OCI-LY7 (cell line): ENCODE measurements at regions not wholly inside any gene's neighbourhood (a gene's known extent, or its start where the extent isn't known, plus 50 kb on each side); places are given as distances from the start of the nearest gene placed in this dataset.

Experiments
- BruUV-seq: library from RNA; stranded (reverse); fragments of 400-500 nt; replicated peaks from 2 replicates; lab custom pipeline; 2021; lab: Mats Ljungman, UMichigan
- CTCF ChIA-PET: fragments of 300-600 bp; sonication (Branson Sonifier 250); formaldehyde crosslinking; loops from one replicate; lab custom pipeline; 2022; ENCODE audit warnings: antibody characterized with exemption; ENCODE audit not compliant: unreplicated experiment; lab: Charles Lee
- POLR2A ChIA-PET: fragments of 300-600 bp; sonication (Branson Sonifier 250); formaldehyde crosslinking; loops from one replicate; lab custom pipeline; 2022; ENCODE audit warnings: antibody characterized with exemption; lab: Charles Lee
- DNase-seq: peaks from one replicate; pipeline ENCODE4 v3.0.0-alpha.2; 2015; ENCODE audit warnings: low spot score
- H2AFZ ChIP-seq: fragments of 200-600 bp; sonication (generic), shearing (Covaris generic); 2 replicates; pipeline ENCODE4 v1.6.1; 2014; ENCODE audit warnings: mild to moderate bottlenecking, antibody characterized with exemption, low read length, moderate library complexity
- H3K27ac ChIP-seq: fragments of 200-600 bp; sonication (generic); 2 replicates; pipeline ENCODE4 v1.5.1; 2014; ENCODE audit warnings: mixed run types, low read depth, mild to moderate bottlenecking, moderate library complexity, low read length, inconsistent platforms; ENCODE audit not compliant: poor library complexity, severe bottlenecking
- H3K36me3 ChIP-seq: fragments of 200-600 bp; sonication (generic); 2 replicates; pipeline ENCODE4 v1.6.1; 2014; ENCODE audit warnings: mild to moderate bottlenecking, antibody characterized with exemption, low read length, moderate library complexity, mixed read lengths; ENCODE audit not compliant: insufficient read depth
- H3K4me1 ChIP-seq: fragments of 200-600 bp; sonication (generic); 2 replicates; pipeline ENCODE4 v1.5.1; 2014; ENCODE audit warnings: mild to moderate bottlenecking, low read length; ENCODE audit not compliant: insufficient read depth, poor library complexity, severe bottlenecking
- H3K4me2 ChIP-seq: fragments of 200-600 bp; sonication (generic); 2 replicates; pipeline ENCODE4 v1.6.1; 2014; ENCODE audit warnings: mild to moderate bottlenecking, low read length
- H3K4me3 ChIP-seq: fragments of 200-600 bp; sonication (generic); 2 replicates; pipeline ENCODE4 v1.5.1; 2014; ENCODE audit warnings: mild to moderate bottlenecking, low read depth, low read length; ENCODE audit not compliant: poor library complexity, severe bottlenecking
- H3K79me2 ChIP-seq: fragments of 200-600 bp; sonication (generic); 2 replicates; pipeline ENCODE4 v1.6.1; 2016; ENCODE audit warnings: low read depth, mild to moderate bottlenecking, low read length, moderate library complexity, mixed read lengths; ENCODE audit not compliant: insufficient read depth
- H3K9me2 ChIP-seq: fragments of 200-600 bp; sonication (generic); 2 replicates; pipeline ENCODE4 v1.6.1; 2016; ENCODE audit warnings: mild to moderate bottlenecking, low read length, mixed read lengths; ENCODE audit not compliant: insufficient read depth
- H3K9me3 ChIP-seq: fragments of 200-600 bp; sonication (generic); 2 replicates; pipeline ENCODE4 v1.6.1; 2014; ENCODE audit warnings: mild to moderate bottlenecking, mixed run types, low read length, mixed read lengths
- H4K20me1 ChIP-seq: fragments of 200-600 bp; sonication (generic); 2 replicates; pipeline ENCODE4 v1.6.1; 2014; ENCODE audit warnings: mild to moderate bottlenecking, antibody characterized with exemption, low read length, moderate library complexity, mixed read lengths; ENCODE audit not compliant: insufficient read depth
- EZH2phosphoT487 ChIP-seq: fragments of 200-600 bp; sonication (generic); IDR thresholded peaks from 2 replicates; pipeline ENCODE4 v1.6.1; 2018; ENCODE audit warnings: low read depth, borderline replicate concordance, mild to moderate bottlenecking, mixed run types, antibody characterized with exemption, low read length, moderate library complexity, mixed read lengths
- intact Hi-C: fragments of 100-400 bp; cut with micrococcal nuclease; formaldehyde crosslinking; loops from one replicate; pipeline ENCODE4 v1.10.0; 2022; ENCODE audit not compliant: unreplicated experiment
- TF ChIP-seq, protein P1 (sequence below): fragments of 200-600 bp; sonication (generic); conservative IDR thresholded peaks from 2 replicates; pipeline ENCODE4 v1.5.1; 2014; ENCODE audit warnings: mild to moderate bottlenecking, antibody characterized with exemption, low read length, moderate library complexity, mixed read lengths

DNA sequence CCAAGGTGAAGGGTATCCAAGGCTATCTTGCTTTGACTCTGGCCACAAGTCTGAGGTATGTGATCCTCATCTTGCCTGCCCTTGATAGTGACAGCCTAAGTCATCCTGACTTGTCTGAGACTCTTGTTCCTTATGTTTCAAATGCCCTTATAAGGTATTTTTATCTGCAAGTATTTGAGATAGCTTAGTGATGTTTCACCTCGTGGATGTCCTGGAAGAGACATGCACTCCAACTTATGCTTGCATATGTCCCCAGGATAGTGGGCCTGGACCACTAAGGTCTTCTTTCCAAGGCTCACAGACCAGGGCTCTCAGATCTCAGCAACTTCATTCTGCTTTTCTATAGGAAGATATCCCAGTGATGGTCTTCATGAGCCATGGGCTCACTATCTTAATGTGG is 120.5 kb upstream of the WDR1 start:
- Histone ChIP-seq H3K4me2 (no peak overlapping the region), H3K79me2 (no peaks in the 10 kb centered on the region), H3K27ac (no peak overlapping the region), H4K20me1 (no peaks in the 10 kb centered on the region), H3K4me3 (no peak overlapping the region), H2AFZ (no peak overlapping the region), H3K9me2 (no peaks in the 10 kb centered on the region), H3K4me1 (no peaks in the 10 kb centered on the region), H3K36me3 (no peaks in the 10 kb centered on the region), H3K9me3 (no peaks in the 10 kb centered on the region)
- TF ChIP-seq, protein P1, sequence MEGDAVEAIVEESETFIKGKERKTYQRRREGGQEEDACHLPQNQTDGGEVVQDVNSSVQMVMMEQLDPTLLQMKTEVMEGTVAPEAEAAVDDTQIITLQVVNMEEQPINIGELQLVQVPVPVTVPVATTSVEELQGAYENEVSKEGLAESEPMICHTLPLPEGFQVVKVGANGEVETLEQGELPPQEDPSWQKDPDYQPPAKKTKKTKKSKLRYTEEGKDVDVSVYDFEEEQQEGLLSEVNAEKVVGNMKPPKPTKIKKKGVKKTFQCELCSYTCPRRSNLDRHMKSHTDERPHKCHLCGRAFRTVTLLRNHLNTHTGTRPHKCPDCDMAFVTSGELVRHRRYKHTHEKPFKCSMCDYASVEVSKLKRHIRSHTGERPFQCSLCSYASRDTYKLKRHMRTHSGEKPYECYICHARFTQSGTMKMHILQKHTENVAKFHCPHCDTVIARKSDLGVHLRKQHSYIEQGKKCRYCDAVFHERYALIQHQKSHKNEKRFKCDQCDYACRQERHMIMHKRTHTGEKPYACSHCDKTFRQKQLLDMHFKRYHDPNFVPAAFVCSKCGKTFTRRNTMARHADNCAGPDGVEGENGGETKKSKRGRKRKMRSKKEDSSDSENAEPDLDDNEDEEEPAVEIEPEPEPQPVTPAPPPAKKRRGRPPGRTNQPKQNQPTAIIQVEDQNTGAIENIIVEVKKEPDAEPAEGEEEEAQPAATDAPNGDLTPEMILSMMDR = no peak
- TF ChIP-seq EZH2phosphoT487 = no peak
- intact Hi-C loops = no loop called here
- CTCF ChIA-PET = no interaction called here
- POLR2A ChIA-PET = no interaction called here
- no peak for DNase-seq
- BruUV-seq = no TSS peak

DNA sequence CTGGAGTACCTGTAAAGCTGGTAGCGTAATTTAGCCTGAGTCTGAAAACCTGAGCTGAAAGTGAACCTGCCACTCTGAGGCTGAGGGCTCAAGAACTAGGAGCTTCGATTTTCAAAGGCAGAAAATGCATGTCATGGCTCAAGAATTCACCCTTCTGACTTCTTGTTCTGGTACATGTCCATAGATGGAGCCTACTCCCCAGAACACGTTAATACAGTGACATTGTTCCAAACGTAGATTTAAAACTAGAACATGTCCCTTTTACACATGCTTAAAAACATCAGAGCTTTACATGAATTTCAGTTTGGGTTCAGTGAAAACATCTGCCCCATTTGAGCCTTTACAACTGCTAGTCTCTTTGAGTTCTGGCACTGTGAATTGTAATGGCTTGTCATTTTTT is 115.5 kb upstream of the WDR1 start:
- no peaks in the 10 kb centered on the region for H4K20me1 ChIP-seq
- H3K36me3 ChIP-seq = no peaks in the 10 kb centered on the region
- DNase-seq = no peak
- H3K4me2 ChIP-seq = no peak overlapping the region
- no peaks in the 10 kb centered on the region for H3K9me3 ChIP-seq
- TF ChIP-seq EZH2phosphoT487 = no peak
- TF ChIP-seq, protein P1 = no peak
- intact Hi-C loops = no loop called here
- H3K9me2 ChIP-seq = no peaks in the 10 kb centered on the region
- no peaks in the 10 kb centered on the region for H3K79me2 ChIP-seq
- H3K4me1 ChIP-seq = no peaks in the 10 kb centered on the region
- ChIA-PET POLR2A (no interaction called here), CTCF (no interaction called here)
- no peak overlapping the region for H3K27ac ChIP-seq
- BruUV-seq = no TSS peak
- no peak overlapping the region for H3K4me3 ChIP-seq
- no peak overlapping the region for H2AFZ ChIP-seq

DNA sequence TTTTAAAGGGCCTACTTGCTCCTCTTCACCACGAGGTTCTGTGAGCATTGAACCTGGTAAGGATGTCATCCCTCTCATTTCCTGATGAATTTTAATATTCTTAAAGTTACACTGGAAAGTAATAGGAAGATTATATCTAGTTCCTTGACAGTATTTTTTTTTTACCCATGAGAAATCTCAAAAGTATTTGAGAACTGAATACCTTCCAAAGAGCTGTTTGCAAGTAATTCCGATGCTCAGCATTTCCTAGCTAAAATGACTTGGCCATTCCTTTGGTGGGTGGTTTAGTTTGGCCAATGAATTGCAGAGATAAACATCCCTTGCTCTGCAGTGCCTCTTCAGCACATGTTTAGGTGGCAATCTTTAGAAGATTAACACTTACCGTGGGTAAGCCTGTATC is 110.2 kb upstream of the WDR1 start:
- Histone ChIP-seq H4K20me1 (no peaks in the 10 kb centered on the region), H3K4me2 (no peak overlapping the region), H3K27ac (no peak overlapping the region), H3K79me2 (no peaks in the 10 kb centered on the region), H3K9me3 (no peaks in the 10 kb centered on the region), H2AFZ (no peak overlapping the region), H3K36me3 (no peaks in the 10 kb centered on the region), H3K9me2 (no peaks in the 10 kb centered on the region), H3K4me1 (no peaks in the 10 kb centered on the region), H3K4me3 (no peak overlapping the region)
- intact Hi-C loops = no loop called here
- no peak for TF ChIP-seq EZH2phosphoT487
- TF ChIP-seq, protein P1 = no peak
- CTCF ChIA-PET = no interaction called here
- POLR2A ChIA-PET = no interaction called here
- DNase-seq = no peak
- BruUV-seq = no TSS peak
